Testis (tissue), 2 donors: ENCODE measurements at regions not wholly inside any gene's neighbourhood (a gene's known extent, or its start where the extent isn't known, plus 50 kb on each side); places are given as distances from the start of the nearest gene placed in this dataset.

Source experiments
- CTCF ChIP-seq, 3 experiments: fragments of 450-650 bp in 2 of 3; fragments of 200-600 bp in 1 of 3; sonication (generic) in 1 of 3; IDR thresholded peaks; one replicate each; pipeline ENCODE4 v1.5.1; 2016 to 2019; ENCODE audit warnings: antibody characterized with exemption in 3 of 3, mild to moderate bottlenecking in 2 of 3, moderate library complexity in 1 of 3
- POLR2A ChIP-seq: fragments of 450-650 bp; IDR thresholded peaks from one replicate; pipeline ENCODE4 v1.6.1; 2017; ENCODE audit warnings: antibody characterized with exemption, mild to moderate bottlenecking, moderate library complexity

- TF ChIP-seq CTCF (IDR thresholded peaks at IDR 0.05) (no peak), POLR2A (no peak)
Observed at GRCh38 chr3:88595026-88595425, 445.3 kb downstream of the C3orf38 start.
